Central memory CD8-positive, alpha-beta T cell (primary cell): ENCODE measurements at regions not wholly inside any gene's neighbourhood (a gene's known extent, or its start where the extent isn't known, plus 50 kb on each side); places are given as distances from the start of the nearest gene placed in this dataset.
A peak's percentile ranks its signal among the peaks of the same experiment; 100 is the strongest.

Source experiments
- ATAC-seq: fragments of 150-1000 bp; cut with Tn5 transposase; replicated peaks from 2 replicates; pipeline ENCODE4 v1.10.0; 2022; ENCODE audit warnings: mild to moderate bottlenecking, moderate FRiP score, moderate number of reproducible peaks; ENCODE audit not compliant: poor library complexity, severe bottlenecking; ENCODE audit errors: extremely low read depth
- DNase-seq, 2 donors: peaks; one replicate each; pipeline ENCODE4 v3.0.0; 2021; ENCODE audit warnings: low spot score in 2 of 2
- H3K27ac Mint-ChIP-seq: one replicate; pipeline ENCODE4 v1.8.0; 2022; ENCODE audit warnings: low read depth, mild to moderate bottlenecking, moderate library complexity, mixed read lengths
- H3K27me3 Mint-ChIP-seq: one replicate; pipeline ENCODE4 v1.8.0; 2022; ENCODE audit warnings: mixed read lengths
- H3K36me3 Mint-ChIP-seq: one replicate; pipeline ENCODE4 v1.8.0; 2022; ENCODE audit warnings: mild to moderate bottlenecking, moderate library complexity, mixed read lengths; ENCODE audit not compliant: insufficient read depth
- H3K4me1 Mint-ChIP-seq: one replicate; pipeline ENCODE4 v1.8.0; 2022; ENCODE audit warnings: mixed read lengths
- H3K4me3 Mint-ChIP-seq: one replicate; pipeline ENCODE4 v1.8.0; 2022; ENCODE audit warnings: mild to moderate bottlenecking, moderate library complexity, mixed read lengths
- H3K9me3 Mint-ChIP-seq: one replicate; pipeline ENCODE4 v1.8.0; 2022; ENCODE audit warnings: mixed read lengths

DNA sequence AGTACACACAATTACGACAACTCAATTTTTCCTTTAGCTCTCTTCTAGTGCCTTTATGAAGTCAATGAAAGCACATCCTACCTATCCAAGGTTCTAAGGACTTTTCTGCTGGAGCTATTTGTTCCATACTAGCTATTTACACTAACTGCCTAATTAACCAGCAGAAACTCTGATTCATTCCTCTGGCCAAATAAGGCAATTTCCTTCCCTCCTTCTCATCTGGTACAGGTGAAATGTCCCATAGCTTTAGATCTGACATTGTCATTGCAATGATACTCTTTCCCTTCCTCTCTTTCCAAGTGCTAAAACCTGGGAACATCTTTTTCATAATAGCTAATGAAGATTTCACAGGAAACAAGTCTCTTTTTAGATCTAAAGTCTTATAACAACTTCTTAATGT, 521.7 kb downstream of the SOX2 start:
- no peak overlapping the region for H3K4me3 Mint-ChIP-seq
- H3K9me3 Mint-ChIP-seq: peaks cover 8% of the 10 kb centered on the region
- DNase-seq: no peak
- no peak overlapping the region for H3K27ac Mint-ChIP-seq
- no peaks in the 10 kb centered on the region for H3K4me1 Mint-ChIP-seq
- H3K27me3 Mint-ChIP-seq: no peaks in the 10 kb centered on the region
- ATAC-seq: no peak
- no peaks in the 10 kb centered on the region for H3K36me3 Mint-ChIP-seq

DNA sequence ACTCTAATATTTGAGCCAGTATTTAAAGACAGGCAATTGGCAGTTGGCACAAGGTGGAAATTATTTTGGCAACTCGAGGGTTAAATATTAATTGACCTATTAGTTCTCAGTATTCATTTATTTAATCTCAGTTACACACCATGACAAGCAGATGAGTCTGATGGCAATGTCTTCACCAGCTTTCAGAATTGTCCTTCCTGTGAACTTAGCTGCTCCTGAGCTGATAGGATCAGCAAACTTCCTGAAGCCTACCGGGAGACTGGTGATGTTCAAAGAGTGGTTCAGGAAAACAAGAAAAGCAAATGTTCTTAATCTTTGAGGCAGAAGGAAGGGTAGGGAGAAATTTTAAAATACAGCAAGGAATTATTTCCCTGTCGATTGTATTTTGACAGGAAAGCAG, 522.2 kb downstream of the SOX2 start:
- no peak for ATAC-seq
- no peak for DNase-seq
- no peak overlapping the region for H3K4me3 Mint-ChIP-seq
- H3K36me3 Mint-ChIP-seq: no peaks in the 10 kb centered on the region
- H3K4me1 Mint-ChIP-seq: no peaks in the 10 kb centered on the region
- no peaks in the 10 kb centered on the region for H3K27me3 Mint-ChIP-seq
- peaks cover 8% of the 10 kb centered on the region for H3K9me3 Mint-ChIP-seq
- no peak overlapping the region for H3K27ac Mint-ChIP-seq

DNA sequence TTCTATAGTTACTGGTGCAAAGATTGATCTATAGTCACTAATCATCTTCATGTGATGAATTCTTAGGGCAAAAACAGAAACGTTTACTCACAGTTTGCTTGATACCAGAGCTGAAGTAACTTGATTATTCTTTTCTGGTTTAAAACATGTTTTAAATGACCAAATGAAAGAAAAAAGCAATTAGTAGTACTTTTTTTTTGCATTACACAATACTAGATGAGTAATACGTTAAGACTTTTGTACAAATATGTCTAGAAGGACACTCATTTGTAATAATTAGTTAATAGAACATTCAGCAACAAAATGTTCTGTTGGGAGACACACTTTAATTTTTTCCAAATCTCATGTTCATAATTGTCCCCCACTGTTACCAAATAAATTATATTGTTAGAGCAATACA, 523.2 kb downstream of the SOX2 start:
- Mint-ChIP-seq H3K27me3 (no peaks in the 10 kb centered on the region), H3K36me3 (no peaks in the 10 kb centered on the region), H3K4me3 (no peak overlapping the region), H3K27ac (no peak overlapping the region), H3K4me1 (no peaks in the 10 kb centered on the region), H3K9me3 (peaks cover 8% of the 10 kb centered on the region)
- no peak for DNase-seq
- ATAC-seq: no peak

GRCh38 chr3:182235504-182235903, 523.8 kb downstream of the SOX2 start:
- ATAC-seq (no peak), DNase-seq (no peak)
- H3K27ac Mint-ChIP-seq: no peak overlapping the region
- no peak overlapping the region for H3K4me3 Mint-ChIP-seq
- no peaks in the 10 kb centered on the region for H3K27me3 Mint-ChIP-seq
- peaks cover 8% of the 10 kb centered on the region for H3K9me3 Mint-ChIP-seq
- no peaks in the 10 kb centered on the region for H3K4me1 Mint-ChIP-seq
- no peaks in the 10 kb centered on the region for H3K36me3 Mint-ChIP-seq

DNA sequence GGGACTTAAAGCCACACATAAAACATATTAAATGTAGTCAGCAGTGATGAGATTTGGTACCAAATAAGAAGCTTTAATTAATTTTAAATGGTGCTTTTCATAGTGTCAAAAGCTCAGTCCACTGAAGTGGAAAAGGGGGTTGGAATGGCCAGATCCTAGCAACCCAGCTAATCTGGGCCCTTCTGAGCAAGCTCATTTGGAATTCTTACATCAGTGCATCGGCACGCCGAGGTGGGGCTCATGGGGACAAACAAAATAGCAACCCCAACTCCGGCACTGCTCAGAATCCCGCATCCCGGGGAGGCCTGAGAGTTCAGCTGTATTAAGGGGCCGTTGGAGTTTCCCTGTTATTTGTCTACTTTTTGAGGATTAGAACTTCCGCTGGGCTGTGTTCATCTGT, 526.4 kb downstream of the SOX2 start:
- H3K27ac Mint-ChIP-seq: no peak overlapping the region
- no peaks in the 10 kb centered on the region for H3K36me3 Mint-ChIP-seq
- no peak for ATAC-seq
- no peaks in the 10 kb centered on the region for H3K9me3 Mint-ChIP-seq
- no peak overlapping the region for H3K4me3 Mint-ChIP-seq
- no peaks in the 10 kb centered on the region for H3K27me3 Mint-ChIP-seq
- H3K4me1 Mint-ChIP-seq: no peaks in the 10 kb centered on the region
- no peak for DNase-seq

- H3K27me3 Mint-ChIP-seq: no peaks in the 10 kb centered on the region
- H3K4me3 Mint-ChIP-seq: no peak overlapping the region
- H3K27ac Mint-ChIP-seq: no peak overlapping the region
- H3K9me3 Mint-ChIP-seq: no peaks in the 10 kb centered on the region
- H3K4me1 Mint-ChIP-seq: no peaks in the 10 kb centered on the region
- ATAC-seq (no peak), DNase-seq (no peak)
- no peaks in the 10 kb centered on the region for H3K36me3 Mint-ChIP-seq
Measured at GRCh38 chr3:182239316-182239715, 527.6 kb downstream of the SOX2 start.

GRCh38 chr3:182240474-182240873, 528.7 kb downstream of the SOX2 start:
- ATAC-seq: no peak
- no peak overlapping the region for H3K4me3 Mint-ChIP-seq
- H3K27ac Mint-ChIP-seq: no peak overlapping the region
- H3K9me3 Mint-ChIP-seq: peaks cover 4% of the 10 kb centered on the region
- H3K4me1 Mint-ChIP-seq: no peaks in the 10 kb centered on the region
- no peaks in the 10 kb centered on the region for H3K27me3 Mint-ChIP-seq
- no peak for DNase-seq
- no peaks in the 10 kb centered on the region for H3K36me3 Mint-ChIP-seq

DNA sequence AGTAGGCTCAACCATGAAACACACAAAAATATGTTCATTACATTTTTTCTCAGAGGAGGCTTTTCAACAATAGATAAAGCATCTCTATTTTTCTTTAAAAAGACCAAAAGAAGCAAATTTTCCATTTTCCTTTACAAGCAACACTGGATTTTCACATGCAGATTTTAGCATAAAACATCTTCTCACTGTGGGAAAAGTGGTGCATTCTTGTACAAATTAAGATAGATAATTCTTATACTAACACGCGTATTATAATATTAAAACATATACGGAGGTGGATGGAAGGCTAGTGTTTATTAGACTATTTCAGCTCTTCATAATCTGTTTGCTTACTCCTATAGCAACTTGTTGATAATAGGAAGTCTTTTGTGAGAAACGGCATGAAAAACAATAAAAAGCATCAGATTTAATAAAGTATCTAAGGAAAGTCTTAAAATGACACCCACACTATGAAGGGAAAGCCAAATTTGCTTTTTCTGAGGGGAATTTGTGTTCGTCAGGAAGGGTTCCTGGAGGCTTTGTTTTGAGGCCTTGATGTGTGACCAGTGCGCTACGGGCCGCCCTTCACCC, 529.6 kb downstream of the SOX2 start:
- H3K36me3 Mint-ChIP-seq: no peaks in the 10 kb centered on the region
- H3K4me1 Mint-ChIP-seq: no peaks in the 10 kb centered on the region
- no peak for DNase-seq
- peaks cover 6% of the 10 kb centered on the region for H3K9me3 Mint-ChIP-seq
- no peak for ATAC-seq
- no peak overlapping the region for H3K27ac Mint-ChIP-seq
- no peaks in the 10 kb centered on the region for H3K27me3 Mint-ChIP-seq
- H3K4me3 Mint-ChIP-seq: no peak overlapping the region

DNA sequence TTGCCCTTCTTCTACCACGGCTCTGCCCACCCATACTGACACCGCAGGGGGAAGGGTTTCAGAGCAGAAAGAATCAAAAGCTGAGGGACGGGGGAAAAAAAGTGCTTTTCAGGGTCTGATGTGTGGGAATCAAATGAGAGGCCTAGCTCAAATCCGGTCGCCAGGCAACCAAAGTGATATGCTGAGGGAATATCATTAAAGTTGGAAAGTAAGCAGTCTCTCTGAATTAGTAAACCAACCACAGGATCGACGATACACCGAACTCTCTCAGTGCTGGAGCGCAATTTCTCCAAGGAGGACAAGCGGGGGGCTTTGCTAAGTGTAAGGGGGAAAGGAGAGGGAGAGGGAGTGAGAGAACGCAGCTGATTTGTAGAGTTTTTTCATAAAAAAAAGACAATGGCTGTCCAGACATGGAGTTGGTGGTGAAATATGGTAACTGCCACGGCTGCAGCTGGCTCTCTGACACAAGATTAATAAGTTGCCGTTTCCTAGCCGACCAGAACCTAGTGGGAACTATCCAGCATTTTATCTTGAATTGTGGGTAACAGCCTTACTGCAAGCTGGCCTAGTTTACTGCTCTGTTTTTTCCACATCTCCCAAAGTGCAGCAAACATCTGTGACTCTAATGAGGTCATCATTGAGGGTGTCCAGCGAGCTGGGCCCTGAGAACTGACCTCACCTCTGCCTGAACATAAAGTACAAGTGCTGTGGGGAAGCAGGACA, 530.2 kb downstream of the SOX2 start:
- DNase-seq (no peak), ATAC-seq (no peak)
- no peaks in the 10 kb centered on the region for H3K27me3 Mint-ChIP-seq
- no peaks in the 10 kb centered on the region for H3K36me3 Mint-ChIP-seq
- H3K4me3 Mint-ChIP-seq: no peak overlapping the region
- H3K9me3 Mint-ChIP-seq: peaks cover 6% of the 10 kb centered on the region
- no peaks in the 10 kb centered on the region for H3K4me1 Mint-ChIP-seq
- no peak overlapping the region for H3K27ac Mint-ChIP-seq

GRCh38 chr3:182242489-182242942, 530.8 kb downstream of the SOX2 start:
- ATAC-seq: no peak
- Mint-ChIP-seq H3K4me3 (no peak overlapping the region), H3K27me3 (no peaks in the 10 kb centered on the region), H3K4me1 (no peaks in the 10 kb centered on the region), H3K36me3 (no peaks in the 10 kb centered on the region), H3K9me3 (peaks cover 6% of the 10 kb centered on the region), H3K27ac (no peak overlapping the region)
- DNase-seq: no peak

- DNase-seq (no peak), ATAC-seq (no peak)
- no peaks in the 10 kb centered on the region for H3K36me3 Mint-ChIP-seq
- H3K4me3 Mint-ChIP-seq: no peak overlapping the region
- H3K4me1 Mint-ChIP-seq: no peaks in the 10 kb centered on the region
- no peak overlapping the region for H3K27ac Mint-ChIP-seq
- no peaks in the 10 kb centered on the region for H3K27me3 Mint-ChIP-seq
- peaks cover 6% of the 10 kb centered on the region for H3K9me3 Mint-ChIP-seq
Measured at GRCh38 chr3:182243625-182244024, 531.9 kb downstream of the SOX2 start.

DNA sequence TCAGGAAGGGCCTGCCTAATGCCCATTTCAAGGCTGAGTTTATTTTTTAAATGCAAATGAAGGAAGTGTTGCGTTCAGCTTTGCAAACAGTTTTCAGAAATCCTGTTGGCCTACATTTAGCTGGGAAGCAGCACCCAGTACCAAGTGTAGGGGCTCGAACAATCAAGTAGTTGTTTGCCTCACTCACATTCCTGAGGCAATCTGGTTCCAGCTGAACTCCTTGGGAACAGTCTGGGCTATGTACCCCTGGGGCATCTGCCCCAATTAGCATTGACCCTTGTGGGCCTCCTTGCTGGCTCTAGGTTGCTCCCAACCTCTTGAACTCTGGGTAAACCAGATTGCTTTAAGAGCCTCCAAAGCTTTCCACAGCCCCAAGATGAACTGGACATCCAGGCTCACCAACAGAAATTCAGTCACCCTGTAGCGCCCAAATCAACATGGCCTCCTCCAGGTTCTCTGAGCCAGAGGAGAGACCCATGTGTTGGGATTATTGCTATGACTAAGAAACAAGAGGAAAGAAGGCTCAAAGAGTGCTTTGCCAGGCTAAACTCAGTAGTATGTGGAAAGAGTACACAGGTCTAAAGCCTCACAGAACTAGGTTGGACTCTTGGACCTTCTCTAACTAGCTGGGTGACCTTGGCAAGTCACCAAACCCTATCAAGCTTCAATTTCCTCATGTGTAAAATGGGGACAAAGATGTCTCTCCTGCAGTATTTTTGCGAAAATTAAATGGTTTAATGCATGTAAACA, 532.7 kb downstream of the SOX2 start:
- ATAC-seq (no peak), DNase-seq (no peak)
- Mint-ChIP-seq H3K4me3 (no peak overlapping the region), H3K9me3 (peaks cover 6% of the 10 kb centered on the region), H3K27ac (no peak overlapping the region), H3K27me3 (no peaks in the 10 kb centered on the region), H3K4me1 (no peaks in the 10 kb centered on the region), H3K36me3 (no peaks in the 10 kb centered on the region)

DNA sequence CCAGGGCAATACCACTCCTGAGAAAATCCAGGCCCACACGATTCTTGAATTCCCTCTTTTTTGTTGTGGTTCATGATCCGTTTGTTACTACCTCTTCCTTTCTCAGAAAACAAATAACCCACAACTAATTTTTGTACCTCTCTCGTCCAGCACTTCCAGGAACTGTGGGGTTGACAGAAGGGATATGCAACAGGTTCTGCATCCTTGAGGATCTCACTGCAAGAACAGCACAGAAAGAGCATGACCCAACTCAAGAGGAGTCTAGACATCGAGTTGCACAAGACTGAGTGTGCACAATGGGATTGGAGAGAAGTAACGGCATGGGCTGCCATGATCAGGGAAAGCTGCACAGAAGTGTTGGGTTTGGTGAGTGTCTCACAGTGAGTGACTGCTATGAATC, 533.3 kb downstream of the SOX2 start:
- Mint-ChIP-seq H3K36me3 (no peaks in the 10 kb centered on the region), H3K27me3 (no peaks in the 10 kb centered on the region), H3K4me3 (no peak overlapping the region), H3K27ac (no peak overlapping the region), H3K9me3 (peaks cover 6% of the 10 kb centered on the region), H3K4me1 (no peaks in the 10 kb centered on the region)
- ATAC-seq: peak; percentile 19
- DNase-seq: no peak
